Osteoblast (primary cell): ENCODE measurements at regions not wholly inside any gene's neighbourhood (a gene's known extent, or its start where the extent isn't known, plus 50 kb on each side); places are given as distances from the start of the nearest gene placed in this dataset.

Experiments
- DNase-seq: peaks from one replicate; pipeline ENCODE4 v3.0.0; 2011; ENCODE audit warnings: low spot score, mixed read lengths; ENCODE audit not compliant: insufficient read length; ENCODE audit errors: missing footprints
- H2AFZ ChIP-seq: 2 replicates; pipeline ENCODE4 v1.6.0; 2011; ENCODE audit warnings: mild to moderate bottlenecking, low read length
- H3K27ac ChIP-seq: 2 replicates; pipeline ENCODE4 v1.5.1; 2011; ENCODE audit warnings: mild to moderate bottlenecking, low read depth, low read length, moderate library complexity
- H3K27me3 ChIP-seq: 2 replicates; pipeline ENCODE4 v1.6.0; 2012; ENCODE audit warnings: mild to moderate bottlenecking, control low read depth, inconsistent platforms, low read length, moderate library complexity; ENCODE audit not compliant: insufficient read depth
- H3K36me3 ChIP-seq: 2 replicates; pipeline ENCODE4 v1.5.1; 2011; ENCODE audit warnings: mild to moderate bottlenecking, low read length, control low read depth, moderate library complexity; ENCODE audit not compliant: insufficient read depth
- H3K4me1 ChIP-seq: 2 replicates; pipeline ENCODE4 v1.5.1; 2011; ENCODE audit warnings: mild to moderate bottlenecking, low read length, control low read depth, moderate library complexity; ENCODE audit not compliant: insufficient read depth
- H3K4me2 ChIP-seq: 2 replicates; pipeline ENCODE4 v1.6.0; 2011; ENCODE audit warnings: mild to moderate bottlenecking, low read length; ENCODE audit not compliant: insufficient read depth
- H3K4me3 ChIP-seq: fragments of 200-600 bp; sonication (generic); 3 replicates; pipeline ENCODE4 v1.5.1; 2012; ENCODE audit warnings: mild to moderate bottlenecking, low read length, inconsistent platforms; ENCODE audit not compliant: insufficient read depth
- H3K79me2 ChIP-seq: 2 replicates; pipeline ENCODE4 v1.6.0; 2012; ENCODE audit warnings: mild to moderate bottlenecking, low read length, control low read depth, inconsistent platforms; ENCODE audit not compliant: insufficient read depth
- H3K9me3 ChIP-seq: 2 replicates; pipeline ENCODE4 v1.5.1; 2011; ENCODE audit warnings: low read depth, low read length, control low read depth
- H4K20me1 ChIP-seq: 2 replicates; pipeline ENCODE4 v1.6.0; 2012; ENCODE audit warnings: mild to moderate bottlenecking, low read length, control low read depth; ENCODE audit not compliant: insufficient read depth
- CTCF ChIP-seq: IDR thresholded peaks from 2 replicates; pipeline ENCODE4 v1.5.1; 2011; ENCODE audit warnings: mild to moderate bottlenecking, low read depth, low read length, moderate library complexity; ENCODE audit errors: extremely low read depth

- Histone ChIP-seq H3K4me2 (no peak overlapping the region), H3K79me2 (no peaks in the 10 kb centered on the region), H3K4me1 (peaks cover 18% of the 10 kb centered on the region), H3K27ac (no peak overlapping the region), H3K9me3 (no peaks in the 10 kb centered on the region), H2AFZ (no peak overlapping the region), H3K27me3 (no peaks in the 10 kb centered on the region), H3K4me3 (no peak overlapping the region), H4K20me1 (no peaks in the 10 kb centered on the region), H3K36me3 (no peaks in the 10 kb centered on the region)
- no peak for DNase-seq
- TF ChIP-seq CTCF: no peak
These were observed 425.2 kb upstream of the MIS18BP1 start for GRCh38 chr14:45678163-45678562.

GRCh38 chr14:45673420-45673819 is 420.4 kb upstream of the MIS18BP1 start:
- no peak overlapping the region for H3K27ac ChIP-seq
- no peaks in the 10 kb centered on the region for H3K79me2 ChIP-seq

GRCh38 chr14:45664668-45665356 is 411.8 kb upstream of the MIS18BP1 start:
- Histone ChIP-seq H3K4me3 (no peak overlapping the region), H3K4me2 (no peak overlapping the region), H3K9me3 (no peaks in the 10 kb centered on the region), H3K79me2 (no peaks in the 10 kb centered on the region), H3K36me3 (no peaks in the 10 kb centered on the region), H4K20me1 (no peaks in the 10 kb centered on the region), H3K27ac (no peak overlapping the region), H2AFZ (no peak overlapping the region), H3K27me3 (no peaks in the 10 kb centered on the region), H3K4me1 (no peaks in the 10 kb centered on the region)
- TF ChIP-seq CTCF: no peak
- DNase-seq: no peak

More at GRCh38 chr14:45673420-45673819, 420.4 kb upstream of the MIS18BP1 start:
- no peak overlapping the region for H2AFZ ChIP-seq
- no peak overlapping the region for H3K4me3 ChIP-seq
- H3K4me2 ChIP-seq: no peak overlapping the region
- H3K4me1 ChIP-seq: no peaks in the 10 kb centered on the region
- no peaks in the 10 kb centered on the region for H3K36me3 ChIP-seq
- TF ChIP-seq CTCF: no peak
- no peaks in the 10 kb centered on the region for H4K20me1 ChIP-seq
- DNase-seq: no peak
- H3K9me3 ChIP-seq: no peaks in the 10 kb centered on the region
- H3K27me3 ChIP-seq: no peaks in the 10 kb centered on the region

GRCh38 chr14:45658917-45659299 is 405.9 kb upstream of the MIS18BP1 start:
- H3K4me2 ChIP-seq: no peak overlapping the region
- H3K79me2 ChIP-seq: no peaks in the 10 kb centered on the region

More at GRCh38 chr14:45658917-45659299, 405.9 kb upstream of the MIS18BP1 start:
- Histone ChIP-seq H2AFZ (no peak overlapping the region), H4K20me1 (no peaks in the 10 kb centered on the region), H3K27ac (no peak overlapping the region), H3K9me3 (no peaks in the 10 kb centered on the region), H3K4me1 (no peaks in the 10 kb centered on the region), H3K4me3 (no peak overlapping the region), H3K36me3 (no peaks in the 10 kb centered on the region), H3K27me3 (no peaks in the 10 kb centered on the region)
- TF ChIP-seq CTCF: no peak
- no peak for DNase-seq
